GM23248 (cell line): ENCODE measurements at regions not wholly inside any gene's neighbourhood (a gene's known extent, or its start where the extent isn't known, plus 50 kb on each side); places are given as distances from the start of the nearest gene placed in this dataset.

Experiments
- DNase-seq: peaks from one replicate; pipeline ENCODE4 v3.0.0-alpha.2; 2015
- H2AFZ ChIP-seq: fragments of 200-600 bp; sonication (generic); 2 replicates; pipeline ENCODE4 v1.6.1; 2016; ENCODE audit warnings: antibody characterized with exemption
- H3F3A ChIP-seq: fragments of 200-600 bp; sonication (generic); 2 replicates; pipeline ENCODE4 v1.6.1; 2016; ENCODE audit warnings: mild to moderate bottlenecking, antibody characterized with exemption, mixed run types; ENCODE audit not compliant: insufficient read depth
- H3K27ac ChIP-seq: fragments of 200-600 bp; sonication (generic); 2 replicates; pipeline ENCODE4 v1.5.1; 2016; ENCODE audit warnings: mild to moderate bottlenecking
- H3K27me3 ChIP-seq: fragments of 200-600 bp; sonication (generic); replicated peaks from 2 replicates; pipeline ENCODE4 v1.6.1; 2016; ENCODE audit warnings: mild to moderate bottlenecking; ENCODE audit not compliant: insufficient read depth
- H3K36me3 ChIP-seq: fragments of 200-600 bp; sonication (generic); 2 replicates; pipeline ENCODE4 v1.6.1; 2016; ENCODE audit warnings: low read depth, mild to moderate bottlenecking
- H3K4me1 ChIP-seq: fragments of 200-600 bp; sonication (generic); 2 replicates; pipeline ENCODE4 v1.6.1; 2016; ENCODE audit warnings: mild to moderate bottlenecking; ENCODE audit not compliant: insufficient read depth
- H3K4me2 ChIP-seq: fragments of 200-600 bp; sonication (generic); one replicate; pipeline ENCODE4 v1.6.1; 2016; ENCODE audit warnings: mild to moderate bottlenecking; ENCODE audit not compliant: unreplicated experiment
- H3K4me3 ChIP-seq: fragments of 200-600 bp; sonication (generic); 2 replicates; pipeline ENCODE4 v1.5.1; 2016; ENCODE audit warnings: mild to moderate bottlenecking
- H3K79me2 ChIP-seq: fragments of 200-600 bp; sonication (generic); 2 replicates; pipeline ENCODE4 v1.6.1; 2016; ENCODE audit warnings: mild to moderate bottlenecking; ENCODE audit not compliant: insufficient read depth
- H3K9ac ChIP-seq: fragments of 200-600 bp; sonication (generic); 2 replicates; pipeline ENCODE4 v1.6.1; 2016; ENCODE audit warnings: mild to moderate bottlenecking
- H3K9me2 ChIP-seq: fragments of 200-600 bp; sonication (generic); 2 replicates; pipeline ENCODE4 v1.6.1; 2016; ENCODE audit warnings: mixed run types, mild to moderate bottlenecking, moderate library complexity; ENCODE audit not compliant: insufficient read depth
- H3K9me3 ChIP-seq: fragments of 200-600 bp; sonication (generic); one replicate; pipeline ENCODE4 v1.6.1; 2017; ENCODE audit warnings: low read depth
- H4K20me1 ChIP-seq: fragments of 200-600 bp; sonication (generic); 2 replicates; pipeline ENCODE4 v1.6.0; 2016; ENCODE audit not compliant: insufficient read depth
- EZH2 ChIP-seq: fragments of 200-600 bp; sonication (generic); IDR thresholded peaks from 2 replicates; pipeline ENCODE4 v1.6.1; 2018; ENCODE audit warnings: antibody characterized with exemption, mild to moderate bottlenecking; ENCODE audit not compliant: insufficient read depth, poor library complexity, severe bottlenecking
- EZH2phosphoT487 ChIP-seq: fragments of 200-600 bp; sonication (generic); IDR thresholded peaks from 2 replicates; pipeline ENCODE4 v1.6.1; 2018; ENCODE audit warnings: antibody characterized with exemption, moderate library complexity, mild to moderate bottlenecking, low read depth; ENCODE audit not compliant: insufficient read depth
- WGBS, 2 experiments: methylation state at CpG; one replicate each; pipeline ENCODE4 v1.1.6; 2015 to 2017; ENCODE audit warnings: low lambda C conversion rate in 2 of 2, low coverage in 1 of 2; ENCODE audit errors: missing lambda C conversion rate in 2 of 2; 5-methylcytosine and 5-hydroxymethylcytosine counted together
- in situ Hi-C: fragments of 300-500 bp; cut with MboI; formaldehyde crosslinking; loops from 2 replicates; pipeline ENCODE4 v1.15.0; 2020

GRCh38 chr14:101709962-101710931 is 51.3 kb upstream of the PPP2R5C start:
- no peak for DNase-seq
- 70 to 80% methylated on average over 10 of the region's 10 CpGs for WGBS, 2 experiments

GRCh38 chr14:101711041-101711856 is 50.3 kb upstream of the PPP2R5C start:
- 41 to 59% methylated on average over 7 to 13 of the region's 13 CpGs for WGBS, 2 experiments
- no peaks in the 10 kb centered on the region for H3K27me3 ChIP-seq
- TF ChIP-seq EZH2: no peak
- no peak for TF ChIP-seq EZH2phosphoT487
- no peaks in the 10 kb centered on the region for H4K20me1 ChIP-seq
- H3K4me1 ChIP-seq: no peaks in the 10 kb centered on the region
- H3F3A ChIP-seq: no peaks in the 10 kb centered on the region
- H2AFZ ChIP-seq: no peak overlapping the region
- H3K9me2 ChIP-seq: no peaks in the 10 kb centered on the region
- no peak overlapping the region for H3K27ac ChIP-seq
- H3K79me2 ChIP-seq: no peaks in the 10 kb centered on the region
- no peak overlapping the region for H3K4me3 ChIP-seq
- no peak overlapping the region for H3K4me2 ChIP-seq
- no peak overlapping the region for H3K9ac ChIP-seq
- no peaks in the 10 kb centered on the region for H3K9me3 ChIP-seq
- in situ Hi-C loops: no loop called here
- H3K36me3 ChIP-seq: no peaks in the 10 kb centered on the region
- no peak for DNase-seq

More at GRCh38 chr14:101709962-101710931, 51.3 kb upstream of the PPP2R5C start:
- H3K27me3 ChIP-seq: no peaks in the 10 kb centered on the region
- no peak overlapping the region for H3K4me2 ChIP-seq
- no peaks in the 10 kb centered on the region for H3K36me3 ChIP-seq
- no peak for TF ChIP-seq EZH2phosphoT487
- TF ChIP-seq EZH2: no peak
- in situ Hi-C loops: no loop called here
- no peak overlapping the region for H3K9ac ChIP-seq
- no peaks in the 10 kb centered on the region for H3K9me2 ChIP-seq
- no peaks in the 10 kb centered on the region for H4K20me1 ChIP-seq
- no peak overlapping the region for H3K4me3 ChIP-seq
- H2AFZ ChIP-seq: no peak overlapping the region
- H3K9me3 ChIP-seq: no peaks in the 10 kb centered on the region
- H3K27ac ChIP-seq: no peak overlapping the region
- H3K4me1 ChIP-seq: no peaks in the 10 kb centered on the region
- no peaks in the 10 kb centered on the region for H3F3A ChIP-seq
- H3K79me2 ChIP-seq: no peaks in the 10 kb centered on the region
